HG03066 (cell line): ENCODE measurements at regions not wholly inside any gene's neighbourhood (a gene's known extent, or its start where the extent isn't known, plus 50 kb on each side); places are given as distances from the start of the nearest gene placed in this dataset.
"Not testable (repeated sequence)": the region's sequence is repeated elsewhere in the genome, so short reads cannot be mapped to it uniquely, and the experiment has no call there.

Experiments
- ATAC-seq: cut with Tn5 transposase; IDR thresholded peaks from one replicate; pipeline ENCODE4 v1.9.1; 2021; ENCODE audit warnings: low read depth; ENCODE audit not compliant: unreplicated experiment

GRCh38 chr7:124643311-124643811 lies 122.2 kb downstream of the GPR37 start:
- ATAC-seq = no peak

- no peak for ATAC-seq
Measured at GRCh38 chr7:124635416-124635815, 130.2 kb downstream of the GPR37 start.

- no peak for ATAC-seq
Measured at GRCh38 chr7:124633740-124634139, 131.9 kb downstream of the GPR37 start.

GRCh38 chr7:124630395-124630794 lies 135.2 kb downstream of the GPR37 start:
- no peak for ATAC-seq

GRCh38 chr7:124618871-124619270 lies 146.7 kb downstream of the GPR37 start:
- ATAC-seq = no peak

GRCh38 chr7:124618051-124618450 lies 147.5 kb downstream of the GPR37 start:
- ATAC-seq = not testable (repeated sequence)

- no peak for ATAC-seq
Measured at GRCh38 chr7:124603066-124603465, 162.5 kb downstream of the GPR37 start.

- no peak for ATAC-seq
Measured at GRCh38 chr7:124597509-124597908, 168.1 kb downstream of the GPR37 start.

DNA sequence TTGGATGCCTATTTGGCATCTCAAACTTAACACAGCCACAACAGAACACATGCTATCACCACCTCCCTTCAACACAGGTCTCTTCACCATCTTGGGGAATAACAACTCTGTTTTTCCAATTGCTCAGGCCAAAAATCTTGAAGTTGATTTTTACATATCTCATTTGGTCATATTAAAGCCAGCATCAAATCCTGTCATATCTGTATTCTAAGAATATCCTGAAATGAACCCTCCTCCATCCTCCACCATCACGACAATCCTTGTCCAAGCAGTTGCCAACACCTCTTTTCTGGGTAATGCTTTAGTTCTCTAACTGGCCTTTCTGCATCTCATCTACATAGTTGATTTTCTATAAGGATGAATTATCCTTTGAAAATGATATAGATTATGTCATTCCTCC lies 168.7 kb downstream of the GPR37 start:
- no peak for ATAC-seq

GRCh38 chr7:124590814-124591213 lies 174.8 kb downstream of the GPR37 start:
- ATAC-seq = no peak

GRCh38 chr7:124577256-124577655 lies 188.3 kb downstream of the GPR37 start:
- ATAC-seq = no peak

DNA sequence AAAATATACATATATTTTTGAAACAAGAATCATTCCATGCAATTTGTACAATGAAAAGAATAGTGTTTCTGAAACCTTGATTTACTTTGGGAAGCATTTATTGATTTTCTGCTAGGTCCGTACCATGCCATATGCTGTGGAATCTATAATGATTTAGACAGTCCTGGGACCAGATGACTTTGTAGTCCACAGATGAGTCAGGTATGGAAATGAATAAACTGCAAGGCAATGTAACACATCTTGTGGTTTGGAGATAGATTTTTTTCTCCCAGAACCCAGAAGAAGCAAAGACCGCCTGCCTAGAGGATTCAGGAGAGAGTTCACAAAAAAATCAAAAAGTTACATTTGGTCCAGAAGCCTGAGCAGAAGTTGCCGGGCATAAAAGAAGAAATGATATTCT lies 190.4 kb downstream of the GPR37 start:
- no peak for ATAC-seq

- ATAC-seq = no peak
Measured at GRCh38 chr7:124570558-124570957, 195.0 kb downstream of the GPR37 start.

GRCh38 chr7:124566583-124566982 lies 199.0 kb downstream of the GPR37 start:
- ATAC-seq = no peak

- ATAC-seq = no peak
Measured at GRCh38 chr7:124557587-124557986, 208.0 kb downstream of the GPR37 start.

DNA sequence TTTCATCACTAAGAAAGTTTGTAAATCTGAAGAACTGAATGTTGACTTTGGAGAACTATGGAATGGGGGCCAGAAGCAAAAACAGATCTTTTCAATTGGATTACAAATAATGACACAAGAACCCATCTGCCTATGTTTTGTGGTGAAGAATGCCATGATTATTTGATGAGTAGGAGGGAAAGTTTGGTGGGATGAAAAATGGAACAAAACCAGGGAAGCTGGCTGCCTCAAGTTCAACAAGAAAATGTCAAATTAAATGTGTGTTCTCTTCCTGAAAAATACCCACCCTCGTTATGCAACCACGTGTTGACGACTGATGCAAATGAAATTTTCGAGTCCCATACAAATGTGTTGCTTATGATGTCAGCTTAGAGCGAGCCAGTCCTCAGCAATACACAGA lies 208.5 kb downstream of the GPR37 start:
- ATAC-seq = no peak

- ATAC-seq = no peak
Measured at GRCh38 chr7:124553502-124553901, 212.1 kb downstream of the GPR37 start.

DNA sequence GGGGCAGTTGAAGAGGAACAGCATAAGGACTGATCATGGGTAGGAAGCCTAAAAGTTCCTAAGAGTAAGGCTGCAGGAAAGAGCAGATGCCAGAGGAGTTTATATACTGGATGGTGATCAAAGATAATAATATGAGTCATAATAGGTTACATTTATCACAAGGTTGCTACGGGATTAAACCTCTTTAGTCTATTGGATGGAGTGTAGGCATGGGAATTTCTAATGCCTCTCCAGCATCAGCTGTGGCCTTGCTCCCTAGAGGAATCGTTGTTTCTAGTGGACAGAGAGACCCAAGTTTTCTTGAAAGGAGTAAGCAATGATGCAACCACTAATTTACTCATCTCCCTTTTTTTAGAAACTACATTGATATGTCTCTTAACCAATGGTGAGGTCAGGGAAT lies 213.4 kb downstream of the GPR37 start:
- no peak for ATAC-seq

DNA sequence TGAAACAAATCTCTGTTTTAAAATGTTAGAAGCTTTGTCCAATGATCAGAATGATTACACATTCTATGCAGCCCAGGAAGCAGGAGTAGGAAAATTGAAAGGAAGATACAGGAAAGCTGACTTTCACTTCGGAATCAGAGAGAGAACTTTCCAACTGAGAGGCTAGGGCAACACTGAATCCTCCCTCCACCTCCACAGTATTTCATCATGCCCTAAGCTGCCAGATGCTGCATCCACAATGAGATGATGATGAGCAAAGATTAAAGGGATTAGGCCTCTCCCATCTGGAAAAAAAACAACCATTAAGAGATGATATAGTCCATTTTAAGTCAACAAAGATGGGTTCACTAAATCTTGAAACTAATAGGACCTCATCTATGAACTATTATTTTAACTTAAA lies 215.6 kb downstream of the GPR37 start:
- no peak for ATAC-seq

- ATAC-seq = no peak
Measured at GRCh38 chr7:124542476-124542875, 223.1 kb downstream of the GPR37 start.

GRCh38 chr7:124536156-124536762 lies 229.3 kb downstream of the GPR37 start:
- no peak for ATAC-seq

DNA sequence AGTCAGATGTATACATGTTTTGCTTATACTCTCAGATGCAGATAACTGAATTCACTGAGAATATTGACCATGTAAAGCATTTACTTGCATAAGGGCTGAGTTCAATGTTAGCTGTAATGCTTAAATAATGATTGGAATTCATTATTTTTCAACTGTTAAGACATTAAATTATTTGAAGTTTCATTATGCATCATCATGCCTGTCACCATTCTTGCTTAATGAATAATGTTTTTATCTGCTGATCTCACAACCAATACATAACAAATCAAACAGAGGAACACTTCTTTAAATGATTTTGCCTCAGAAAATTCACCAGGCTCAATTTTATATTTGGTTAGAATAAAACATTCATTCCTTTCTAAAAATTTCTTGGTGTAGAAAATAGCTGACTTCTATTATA lies 233.4 kb downstream of the GPR37 start:
- ATAC-seq = no peak

DNA sequence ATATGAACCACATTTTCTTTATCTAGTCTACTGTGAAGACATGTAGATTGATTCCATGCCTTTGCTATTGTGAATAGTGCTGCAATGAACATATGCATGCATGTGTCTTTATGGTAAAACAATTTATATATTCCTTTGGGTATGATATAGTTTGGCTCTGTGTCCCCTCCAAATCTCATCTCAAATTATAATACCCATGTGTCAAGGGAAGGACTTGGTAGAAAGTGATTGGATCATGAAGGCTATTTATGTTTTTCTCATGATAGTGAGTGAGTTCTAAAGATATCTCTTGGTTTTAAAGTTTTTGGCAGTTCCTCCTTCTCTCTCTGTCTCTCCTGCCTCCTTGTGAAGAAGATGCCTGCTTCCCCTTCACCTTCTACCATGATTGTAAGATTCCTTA lies 248.7 kb downstream of the GPR37 start:
- no peak for ATAC-seq
